NCI-H146 treated with DMSO at 0.1 percent for 48 hours (cell line): ENCODE measurements at regions not wholly inside any gene's neighbourhood (a gene's known extent, or its start where the extent isn't known, plus 50 kb on each side); places are given as distances from the start of the nearest gene placed in this dataset.
A peak's percentile ranks its signal among the peaks of the same experiment; 100 is the strongest.
"Not testable (repeated sequence)": the region's sequence is repeated elsewhere in the genome, so short reads cannot be mapped to it uniquely, and the experiment has no call there.

Source experiments
- DNase-seq: peaks from one replicate; lab custom pipeline; 2025; ENCODE audit not compliant: unreplicated experiment; lab: John Stamatoyannopoulos, UW

DNA sequence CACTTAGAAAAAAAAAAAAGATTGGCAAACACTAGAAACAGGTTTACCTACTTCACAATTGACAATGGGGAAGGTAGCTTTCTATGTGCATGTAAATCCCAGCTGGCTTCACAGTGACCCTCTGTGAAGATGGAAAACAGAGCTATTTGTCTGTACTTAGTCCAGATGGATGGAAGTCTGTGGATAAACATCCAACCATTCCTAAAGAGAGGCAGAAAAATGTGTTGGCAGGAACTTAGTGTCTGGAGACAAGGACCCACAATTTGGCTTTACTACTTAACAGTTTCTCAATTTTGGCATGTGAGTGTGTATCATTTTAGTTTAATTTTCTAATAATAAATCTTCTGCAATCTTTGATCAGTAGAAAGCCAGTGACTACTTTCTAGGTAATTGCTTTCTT is 154.4 kb downstream of the RAD51AP2 start:
- DNase-seq = no peak

- no peak for DNase-seq
Measured at GRCh38 chr2:17362956-17363355, 155.3 kb downstream of the RAD51AP2 start.

DNA sequence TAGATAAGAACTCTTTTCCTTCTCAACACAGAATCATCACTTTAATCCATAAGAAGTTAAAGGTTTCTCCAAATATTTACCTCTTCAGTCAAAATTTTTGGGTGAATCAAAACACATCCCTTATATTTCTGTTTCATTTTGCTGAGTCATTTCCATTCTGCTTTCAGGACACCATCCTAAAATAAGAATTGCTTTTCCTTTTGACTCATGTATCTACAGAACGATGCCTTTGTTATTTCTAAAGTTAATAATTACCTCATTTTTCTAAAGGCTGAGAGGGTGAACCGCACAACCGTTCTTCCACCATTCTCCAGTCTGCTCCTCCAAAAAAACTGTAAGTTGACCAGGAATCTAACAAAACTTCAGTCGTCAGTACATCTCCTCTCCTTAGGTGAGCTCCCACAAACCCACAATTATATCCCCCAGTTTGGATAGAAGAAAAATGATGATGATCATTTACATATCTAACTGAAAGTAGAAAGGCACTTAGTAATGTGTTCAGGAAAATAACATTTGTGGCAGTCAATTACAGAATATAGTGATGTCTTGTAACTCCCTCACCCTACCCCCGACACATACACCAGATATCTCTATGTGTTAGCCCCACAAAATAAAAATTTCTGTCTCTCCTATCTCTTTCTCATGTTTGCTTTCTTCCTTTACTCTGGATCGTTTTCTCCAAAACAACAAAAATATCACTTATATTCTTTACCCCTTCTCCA is 162.5 kb downstream of the RAD51AP2 start:
- no peak for DNase-seq

GRCh38 chr2:17353263-17353662 is 165.0 kb downstream of the RAD51AP2 start:
- peak; percentile 69 for DNase-seq

GRCh38 chr2:17342692-17343091 is 175.5 kb downstream of the RAD51AP2 start:
- DNase-seq = not testable (repeated sequence)

DNA sequence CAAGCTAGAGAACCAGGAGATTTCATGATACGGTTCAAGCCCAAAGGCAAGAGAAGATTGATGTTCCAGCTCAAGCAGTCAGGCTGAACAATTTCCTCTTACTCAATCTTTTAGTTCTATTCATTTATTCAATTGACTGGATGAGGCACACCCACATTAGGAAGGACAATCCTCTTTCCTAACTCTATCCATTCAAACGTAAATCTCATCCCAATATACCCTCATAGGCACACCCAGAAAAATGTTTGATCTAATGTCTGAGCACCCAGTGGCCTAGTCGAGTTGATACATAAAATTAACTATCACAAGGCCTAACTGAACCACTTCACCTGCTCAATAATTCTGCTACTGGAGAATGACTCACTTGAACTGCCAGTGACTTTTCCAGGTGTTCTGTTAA is 180.7 kb downstream of the RAD51AP2 start:
- no peak for DNase-seq

DNA sequence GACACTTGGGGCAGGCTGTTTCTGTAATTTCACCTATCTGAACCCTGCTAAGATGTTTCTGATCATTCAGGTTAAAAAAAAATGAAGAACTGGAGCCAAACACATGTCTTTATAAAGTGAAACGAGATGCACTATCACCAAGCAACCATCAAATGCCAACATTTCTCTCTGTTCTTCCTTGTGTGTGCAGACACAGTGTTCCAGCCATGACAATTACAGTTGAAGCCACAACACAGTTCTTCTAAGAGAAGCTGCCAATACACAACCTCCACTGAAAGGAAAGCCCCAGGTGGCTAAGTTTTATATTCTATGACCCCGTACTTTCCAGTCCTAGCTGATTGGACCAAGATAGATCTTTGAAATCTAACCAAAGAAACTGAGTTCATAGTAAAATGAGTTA is 181.8 kb downstream of the RAD51AP2 start:
- DNase-seq = no peak

- DNase-seq = no peak
Measured at GRCh38 chr2:17334300-17334699, 183.9 kb downstream of the RAD51AP2 start.

DNA sequence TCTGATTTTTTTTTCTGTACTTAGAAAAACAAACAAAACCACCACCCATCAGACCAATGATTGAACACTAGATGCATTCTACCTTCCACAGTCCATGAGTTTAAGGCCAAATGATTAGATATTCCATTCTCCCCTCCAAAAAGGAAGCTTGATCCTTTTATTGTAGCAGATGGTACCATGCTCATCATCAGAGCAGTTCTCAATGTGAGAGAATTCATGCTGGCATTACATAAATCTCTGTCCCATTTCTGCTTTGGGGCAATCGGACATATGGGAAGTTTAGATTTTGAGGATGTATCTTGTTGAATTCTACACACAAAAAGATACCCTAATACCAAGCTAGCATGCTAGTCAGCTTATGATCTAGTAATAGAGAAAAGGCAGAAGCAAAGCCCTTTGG is 186.6 kb downstream of the RAD51AP2 start:
- no peak for DNase-seq

- DNase-seq = no peak
Measured at GRCh38 chr2:17328161-17328560, 190.1 kb downstream of the RAD51AP2 start.

- no peak for DNase-seq
Measured at GRCh38 chr2:17327649-17328048, 190.6 kb downstream of the RAD51AP2 start.

DNA sequence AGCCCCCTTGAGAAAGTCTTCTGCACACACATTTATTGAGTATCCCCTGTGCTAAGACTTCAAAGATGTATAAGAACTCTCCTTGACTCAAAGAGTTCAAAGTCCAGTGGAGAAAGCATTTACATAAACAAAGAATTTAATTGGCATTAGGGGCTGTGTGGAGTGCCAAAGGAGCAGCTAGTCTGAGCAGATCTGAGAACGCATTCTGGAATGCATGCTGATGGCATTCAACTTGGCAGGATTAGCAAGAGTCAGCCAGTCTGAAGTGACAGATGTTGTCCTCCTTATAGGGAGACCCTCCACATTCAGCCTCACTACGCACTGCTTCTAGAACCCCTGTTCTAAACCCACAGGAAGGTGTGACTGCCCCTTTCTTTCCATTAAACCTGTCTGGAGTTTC is 191.5 kb downstream of the RAD51AP2 start:
- DNase-seq = no peak

- DNase-seq = no peak
Measured at GRCh38 chr2:17323697-17324096, 194.5 kb downstream of the RAD51AP2 start.

- no peak for DNase-seq
Measured at GRCh38 chr2:17322461-17322860, 195.8 kb downstream of the RAD51AP2 start.

DNA sequence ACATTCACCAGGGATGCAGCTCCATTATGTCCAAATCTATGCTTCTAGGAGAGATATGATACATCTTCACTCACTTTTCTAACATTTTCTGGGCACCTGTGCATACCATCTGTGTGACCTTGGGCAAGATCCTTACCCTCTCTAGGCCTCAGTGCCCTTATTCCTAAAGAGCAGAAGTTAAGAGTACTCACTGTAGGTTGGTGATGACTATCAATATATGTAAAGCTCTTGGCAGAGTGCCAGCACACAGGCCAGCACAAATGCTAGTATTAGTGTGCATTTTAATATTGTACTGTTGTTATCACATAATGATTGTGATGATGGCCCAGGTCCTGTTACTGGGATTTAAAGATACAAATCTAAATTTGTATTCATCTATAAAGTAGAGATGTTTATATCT is 199.2 kb downstream of the RAD51AP2 start:
- no peak for DNase-seq

GRCh38 chr2:17318013-17318412 is 200.2 kb downstream of the RAD51AP2 start:
- no peak for DNase-seq

DNA sequence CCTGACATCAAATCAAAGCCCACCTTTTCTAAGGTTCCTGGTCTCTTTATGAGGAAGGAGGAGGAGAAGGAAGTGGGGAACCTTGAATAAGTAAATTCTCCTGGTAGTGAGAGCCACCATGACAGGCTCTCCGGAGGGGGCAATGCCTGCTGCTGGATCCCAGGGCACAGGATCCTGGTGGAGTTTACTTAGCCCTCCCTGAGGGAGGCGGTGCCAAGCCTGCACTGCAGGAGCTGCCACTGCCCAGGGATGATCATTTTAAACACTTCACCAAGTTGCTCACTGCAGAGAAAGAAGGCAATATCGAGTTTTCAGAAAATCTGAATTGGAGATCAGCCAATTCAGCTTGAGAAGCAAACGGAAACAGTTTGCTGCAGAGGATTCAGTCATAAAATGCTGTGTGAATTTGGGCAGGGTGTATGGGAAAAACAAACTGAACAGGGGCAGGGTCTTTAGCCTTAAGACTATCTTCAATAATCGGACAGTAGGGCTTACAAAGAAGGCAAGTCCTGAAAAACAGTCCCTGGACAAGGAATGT is 200.7 kb downstream of the RAD51AP2 start:
- no peak for DNase-seq

DNA sequence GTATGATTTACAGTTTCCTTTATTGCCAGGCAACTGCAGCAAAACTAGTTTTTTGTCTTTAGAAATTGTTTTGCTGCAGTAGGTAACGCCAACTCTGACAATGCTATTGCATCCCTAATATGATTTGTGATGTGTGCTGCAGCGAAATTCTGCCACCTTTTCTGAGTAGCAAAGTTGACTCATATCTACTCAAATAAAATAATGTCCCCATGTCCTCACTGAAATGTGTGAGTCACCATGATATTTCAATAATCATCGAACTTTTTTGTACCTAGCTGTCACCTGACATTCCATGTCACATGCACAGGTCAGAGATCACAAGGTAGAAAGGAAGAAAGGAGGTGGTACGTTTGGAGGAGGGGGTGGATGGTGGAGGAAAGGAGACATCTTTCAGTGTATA is 205.0 kb downstream of the RAD51AP2 start:
- DNase-seq = no peak

- no peak for DNase-seq
Measured at GRCh38 chr2:17311771-17312511, 206.3 kb downstream of the RAD51AP2 start.

DNA sequence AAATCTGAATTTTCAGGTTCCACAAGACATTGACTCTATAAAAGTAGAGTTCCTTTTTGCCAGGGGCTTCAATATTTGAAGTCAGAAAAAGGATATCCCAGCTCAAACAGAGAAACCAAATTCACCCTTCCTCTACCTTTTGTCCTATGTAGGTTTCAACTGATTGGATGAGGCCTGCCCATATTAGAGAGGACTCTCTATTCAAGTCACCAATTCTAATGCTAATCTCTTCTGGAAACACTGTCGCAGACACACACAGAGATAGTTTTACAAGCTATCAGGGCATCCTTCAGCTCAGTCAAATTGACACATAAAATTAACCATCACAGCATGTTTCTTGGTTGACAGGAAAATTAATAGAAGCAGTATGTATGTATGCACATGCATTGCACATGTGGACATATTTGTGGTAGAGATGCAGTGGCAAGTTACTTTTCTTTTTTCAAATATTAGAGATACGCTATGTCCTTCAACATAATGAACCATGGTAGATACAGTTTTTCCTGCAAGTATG is 207.1 kb downstream of the RAD51AP2 start:
- no peak for DNase-seq

DNA sequence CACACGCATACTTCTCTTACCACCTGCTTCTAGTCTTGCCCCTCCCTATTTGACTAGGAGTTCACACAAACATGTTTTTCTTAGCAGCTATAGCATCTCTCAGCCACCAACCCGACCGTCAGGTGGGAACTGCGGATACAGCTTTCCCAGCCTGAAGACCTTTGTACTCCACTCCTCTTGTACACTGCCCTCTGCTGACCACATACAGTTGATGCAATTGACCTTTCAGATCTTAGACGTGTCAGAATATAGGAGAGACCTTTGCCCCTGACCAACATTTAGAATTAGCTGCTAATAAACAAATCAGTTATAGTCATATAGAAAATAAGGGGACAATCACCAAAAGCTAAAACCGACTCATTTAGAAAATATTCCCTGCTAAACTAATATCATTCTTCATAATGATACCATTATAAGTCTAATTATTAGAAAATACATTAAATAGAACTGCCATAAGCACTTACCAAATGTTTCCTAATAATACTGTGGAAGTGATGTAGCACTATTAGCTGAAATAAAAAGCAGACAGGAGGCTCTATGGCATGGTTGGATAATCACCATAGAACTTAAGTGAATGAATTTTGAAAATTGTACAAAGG is 208.4 kb downstream of the RAD51AP2 start:
- DNase-seq = peak; percentile 67

DNA sequence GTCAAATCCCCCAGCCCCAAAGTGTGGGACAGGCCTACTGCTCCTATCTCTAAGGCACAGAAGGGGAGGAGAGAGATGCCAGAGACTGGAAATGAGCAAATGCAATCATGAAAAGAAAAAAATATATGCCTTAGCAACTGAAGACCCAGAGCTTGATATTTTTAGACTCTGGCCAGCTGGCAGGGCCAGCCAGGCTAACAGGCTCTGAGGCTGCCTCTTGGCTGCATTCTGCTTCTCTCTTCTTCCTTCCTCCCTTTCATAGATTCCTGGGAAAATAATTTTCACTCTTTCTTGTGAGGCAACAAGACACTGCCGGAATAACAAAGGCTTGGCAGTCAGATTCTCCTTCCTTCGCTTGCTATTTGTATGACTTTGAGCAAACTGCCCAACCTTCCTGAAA is 209.1 kb downstream of the RAD51AP2 start:
- DNase-seq = no peak
